ENCODE measurements at regions not wholly inside any gene's neighbourhood (a gene's known extent, or its start where the extent isn't known, plus 50 kb on each side); places are given as distances from the start of the nearest gene placed in this dataset.

DNA sequence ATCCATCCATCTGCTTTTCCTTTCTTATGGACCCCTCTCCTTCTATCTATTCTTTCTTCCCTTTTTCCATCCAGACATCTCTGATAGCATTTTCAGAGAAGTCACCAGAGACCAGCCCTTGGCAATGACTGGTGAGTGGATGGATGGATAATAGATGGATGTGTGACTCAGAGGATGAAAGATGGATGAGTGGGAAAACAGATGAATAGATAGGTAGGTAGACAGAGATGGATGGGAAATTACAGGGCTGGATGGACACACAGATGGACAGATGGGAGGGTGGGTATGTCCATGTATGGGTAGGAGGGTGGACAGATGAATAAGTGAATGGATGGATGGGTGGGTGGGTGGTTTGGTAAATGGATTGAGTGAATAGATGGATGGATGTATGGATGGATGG, 101.0 kb downstream of the LITAF start:
- FAIRE-seq (no peak), DNase-seq (ENCODE audit: low spot score) (no peak), ATAC-seq (no peak)
- H3K79me2 ChIP-seq (ENCODE audit: insufficient read depth, low read length), result no peaks in the 10 kb centered on the region
- no peaks in the 10 kb centered on the region for H4K20me1 ChIP-seq (ENCODE audit: insufficient read depth, low read length)
- no peak overlapping the region for H3K27ac ChIP-seq (ENCODE audit: extremely low read length, insufficient read depth, low read length)
- H3K36me3 ChIP-seq (replicated peaks in 1 of 2; ENCODE audit: control insufficient read depth in 1 of 2, insufficient read depth in 2 of 2, low read length in 2 of 2), result no peaks in the 10 kb centered on the region
- ChIA-PET CTCF (ENCODE audit: low intra/inter-chr PET ratio, low total read pairs) (no interaction called here), POLR2A (no interaction called here)
- no peaks in the 10 kb centered on the region for H3K9me3 ChIP-seq (ENCODE audit: low read length)
- in situ Hi-C loops (cut with HindIII; ENCODE audit: extremely low pct_ligation_motif_present, low pct_unique_long_range_greater_than_20kb), result no loop called here
- H3K9ac ChIP-seq (ENCODE audit: insufficient read depth, low read depth, low read length), result no peak overlapping the region
- H2AFZ ChIP-seq (ENCODE audit: low read length), result no peak overlapping the region
- no peak overlapping the region for H3K4me3 ChIP-seq (replicated peaks in 1 of 3; ENCODE audit: insufficient read depth in 1 of 3, low read depth in 2 of 3, low read length in 3 of 3)
- intact Hi-C loops (cut with micrococcal nuclease; ENCODE audit: unreplicated experiment), result no loop called here
- BruUV-seq (replicated peaks), result no TSS peak
- H3K4me2 ChIP-seq (ENCODE audit: low read depth, low read length), result no peak overlapping the region
- H3K4me1 ChIP-seq (ENCODE audit: insufficient read depth, low read length), result peaks cover 48% of the 10 kb centered on the region
- no peaks in the 10 kb centered on the region for H3K27me3 ChIP-seq (ENCODE audit: control insufficient read depth in 1 of 2, insufficient read depth in 2 of 2, low read length in 2 of 2)
- TF ChIP-seq NFRKB (IDR thresholded peaks at IDR 0.05), result no peak
- no peak for TF ChIP-seq ZEB1 (IDR thresholded peaks at IDR 0.05; ENCODE audit: insufficient replicate concordance, low read depth)
- TF ChIP-seq CAMTA2 (CRISPR knock-in tag; IDR thresholded peaks at IDR 0.05; ENCODE audit: borderline replicate concordance), result no peak
- no peak for TF ChIP-seq MXI1 (IDR thresholded peaks at IDR 0.05; ENCODE audit: borderline replicate concordance, low read depth, low read length)
- TF ChIP-seq SAFB2 (CRISPR knock-in tag; IDR thresholded peaks at IDR 0.05; ENCODE audit: borderline replicate concordance, low read depth), result no peak
- TF ChIP-seq, protein P1, sequence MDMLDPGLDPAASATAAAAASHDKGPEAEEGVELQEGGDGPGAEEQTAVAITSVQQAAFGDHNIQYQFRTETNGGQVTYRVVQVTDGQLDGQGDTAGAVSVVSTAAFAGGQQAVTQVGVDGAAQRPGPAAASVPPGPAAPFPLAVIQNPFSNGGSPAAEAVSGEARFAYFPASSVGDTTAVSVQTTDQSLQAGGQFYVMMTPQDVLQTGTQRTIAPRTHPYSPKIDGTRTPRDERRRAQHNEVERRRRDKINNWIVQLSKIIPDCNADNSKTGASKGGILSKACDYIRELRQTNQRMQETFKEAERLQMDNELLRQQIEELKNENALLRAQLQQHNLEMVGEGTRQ (IDR thresholded peaks at IDR 0.05; ENCODE audit: low read depth, low read length), result no peak
- TF ChIP-seq, protein P1 (CRISPR knock-in tag; IDR thresholded peaks at IDR 0.05; ENCODE audit: borderline replicate concordance), result no peak
- no peak for TF ChIP-seq MIXL1 (CRISPR knock-in tag; IDR thresholded peaks at IDR 0.05)
- TF ChIP-seq ZNF225 (CRISPR knock-in tag; IDR thresholded peaks at IDR 0.05), result no peak
- no peak for TF ChIP-seq ZNF30 (CRISPR knock-in tag; IDR thresholded peaks at IDR 0.05)
- TF ChIP-seq ATRX (CRISPR knock-in tag; IDR thresholded peaks at IDR 0.05; ENCODE audit: borderline replicate concordance), result no peak
- TF ChIP-seq, protein P2, sequence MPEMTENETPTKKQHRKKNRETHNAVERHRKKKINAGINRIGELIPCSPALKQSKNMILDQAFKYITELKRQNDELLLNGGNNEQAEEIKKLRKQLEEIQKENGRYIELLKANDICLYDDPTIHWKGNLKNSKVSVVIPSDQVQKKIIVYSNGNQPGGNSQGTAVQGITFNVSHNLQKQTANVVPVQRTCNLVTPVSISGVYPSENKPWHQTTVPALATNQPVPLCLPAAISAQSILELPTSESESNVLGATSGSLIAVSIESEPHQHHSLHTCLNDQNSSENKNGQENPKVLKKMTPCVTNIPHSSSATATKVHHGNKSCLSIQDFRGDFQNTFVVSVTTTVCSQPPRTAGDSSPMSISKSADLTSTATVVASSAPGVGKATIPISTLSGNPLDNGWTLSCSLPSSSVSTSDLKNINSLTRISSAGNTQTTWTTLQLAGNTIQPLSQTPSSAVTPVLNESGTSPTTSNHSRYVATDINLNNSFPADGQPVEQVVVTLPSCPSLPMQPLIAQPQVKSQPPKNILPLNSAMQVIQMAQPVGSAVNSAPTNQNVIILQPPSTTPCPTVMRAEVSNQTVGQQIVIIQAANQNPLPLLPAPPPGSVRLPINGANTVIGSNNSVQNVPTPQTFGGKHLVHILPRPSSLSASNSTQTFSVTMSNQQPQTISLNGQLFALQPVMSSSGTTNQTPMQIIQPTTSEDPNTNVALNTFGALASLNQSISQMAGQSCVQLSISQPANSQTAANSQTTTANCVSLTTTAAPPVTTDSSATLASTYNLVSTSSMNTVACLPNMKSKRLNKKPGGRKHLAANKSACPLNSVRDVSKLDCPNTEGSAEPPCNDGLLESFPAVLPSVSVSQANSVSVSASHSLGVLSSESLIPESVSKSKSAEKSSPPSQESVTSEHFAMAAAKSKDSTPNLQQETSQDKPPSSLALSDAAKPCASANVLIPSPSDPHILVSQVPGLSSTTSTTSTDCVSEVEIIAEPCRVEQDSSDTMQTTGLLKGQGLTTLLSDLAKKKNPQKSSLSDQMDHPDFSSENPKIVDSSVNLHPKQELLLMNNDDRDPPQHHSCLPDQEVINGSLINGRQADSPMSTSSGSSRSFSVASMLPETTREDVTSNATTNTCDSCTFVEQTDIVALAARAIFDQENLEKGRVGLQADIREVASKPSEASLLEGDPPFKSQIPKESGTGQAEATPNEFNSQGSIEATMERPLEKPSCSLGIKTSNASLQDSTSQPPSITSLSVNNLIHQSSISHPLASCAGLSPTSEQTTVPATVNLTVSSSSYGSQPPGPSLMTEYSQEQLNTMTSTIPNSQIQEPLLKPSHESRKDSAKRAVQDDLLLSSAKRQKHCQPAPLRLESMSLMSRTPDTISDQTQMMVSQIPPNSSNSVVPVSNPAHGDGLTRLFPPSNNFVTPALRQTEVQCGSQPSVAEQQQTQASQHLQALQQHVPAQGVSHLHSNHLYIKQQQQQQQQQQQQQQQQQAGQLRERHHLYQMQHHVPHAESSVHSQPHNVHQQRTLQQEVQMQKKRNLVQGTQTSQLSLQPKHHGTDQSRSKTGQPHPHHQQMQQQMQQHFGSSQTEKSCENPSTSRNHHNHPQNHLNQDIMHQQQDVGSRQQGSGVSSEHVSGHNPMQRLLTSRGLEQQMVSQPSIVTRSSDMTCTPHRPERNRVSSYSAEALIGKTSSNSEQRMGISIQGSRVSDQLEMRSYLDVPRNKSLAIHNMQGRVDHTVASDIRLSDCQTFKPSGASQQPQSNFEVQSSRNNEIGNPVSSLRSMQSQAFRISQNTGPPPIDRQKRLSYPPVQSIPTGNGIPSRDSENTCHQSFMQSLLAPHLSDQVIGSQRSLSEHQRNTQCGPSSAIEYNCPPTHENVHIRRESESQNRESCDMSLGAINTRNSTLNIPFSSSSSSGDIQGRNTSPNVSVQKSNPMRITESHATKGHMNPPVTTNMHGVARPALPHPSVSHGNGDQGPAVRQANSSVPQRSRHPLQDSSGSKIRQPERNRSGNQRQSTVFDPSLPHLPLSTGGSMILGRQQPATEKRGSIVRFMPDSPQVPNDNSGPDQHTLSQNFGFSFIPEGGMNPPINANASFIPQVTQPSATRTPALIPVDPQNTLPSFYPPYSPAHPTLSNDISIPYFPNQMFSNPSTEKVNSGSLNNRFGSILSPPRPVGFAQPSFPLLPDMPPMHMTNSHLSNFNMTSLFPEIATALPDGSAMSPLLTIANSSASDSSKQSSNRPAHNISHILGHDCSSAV (CRISPR knock-in tag; IDR thresholded peaks at IDR 0.05; ENCODE audit: borderline replicate concordance), result no peak
- TF ChIP-seq RBAK (CRISPR knock-in tag; IDR thresholded peaks at IDR 0.05), result no peak
- TF ChIP-seq REXO4 (CRISPR knock-in tag; IDR thresholded peaks at IDR 0.05; ENCODE audit: borderline replicate concordance), result no peak

Measured in HepG2 (cell line).